Daoy (cell line): ENCODE measurements at regions not wholly inside any gene's neighbourhood (a gene's known extent, or its start where the extent isn't known, plus 50 kb on each side); places are given as distances from the start of the nearest gene placed in this dataset.

Experiments
- DNase-seq: peaks from one replicate; pipeline ENCODE4 v3.0.0-alpha.2; 2015; ENCODE audit warnings: low read depth

GRCh38 chr20:63056236-63057170 is 49.7 kb upstream of the BHLHE23 start:
- DNase-seq: no peak
